ENCODE measurements at regions not wholly inside any gene's neighbourhood (a gene's known extent, or its start where the extent isn't known, plus 50 kb on each side); places are given as distances from the start of the nearest gene placed in this dataset.

GRCh38 chr6:165844232-165844631 lies 181.2 kb upstream of the PDE10A start:
- no peak for TF ChIP-seq POLR2A (IDR thresholded peaks at IDR 0.05)
- TF ChIP-seq EP300 (IDR thresholded peaks at IDR 0.05), result no peak
- TF ChIP-seq POLR2AphosphoS5 (IDR thresholded peaks at IDR 0.05), result no peak
- TF ChIP-seq CTCF (IDR thresholded peaks at IDR 0.05), result no peak
